ENCODE measurements at regions not wholly inside any gene's neighbourhood (a gene's known extent, or its start where the extent isn't known, plus 50 kb on each side); places are given as distances from the start of the nearest gene placed in this dataset.

GRCh38 chr16:55078699-55079410 is 148.2 kb downstream of the IRX5 start:
- 89 to 94% methylated on average over 8 of the region's 8 CpGs for WGBS, 2 donors
- intact Hi-C loops (cut with DNase I) = no loop called here
- H3K36me3 ChIP-seq = no peaks in the 10 kb centered on the region
- H3K27ac ChIP-seq = no peak overlapping the region
- no peak for TF ChIP-seq POLR2A (IDR thresholded peaks at IDR 0.05)
- no peak overlapping the region for H3K4me3 ChIP-seq (replicated peaks in 1 of 3)
- DNase-seq = no peak
- no peaks in the 10 kb centered on the region for H3K9me3 ChIP-seq
- no peaks in the 10 kb centered on the region for H3K4me1 ChIP-seq
- no peaks in the 10 kb centered on the region for H3K27me3 ChIP-seq

DNA sequence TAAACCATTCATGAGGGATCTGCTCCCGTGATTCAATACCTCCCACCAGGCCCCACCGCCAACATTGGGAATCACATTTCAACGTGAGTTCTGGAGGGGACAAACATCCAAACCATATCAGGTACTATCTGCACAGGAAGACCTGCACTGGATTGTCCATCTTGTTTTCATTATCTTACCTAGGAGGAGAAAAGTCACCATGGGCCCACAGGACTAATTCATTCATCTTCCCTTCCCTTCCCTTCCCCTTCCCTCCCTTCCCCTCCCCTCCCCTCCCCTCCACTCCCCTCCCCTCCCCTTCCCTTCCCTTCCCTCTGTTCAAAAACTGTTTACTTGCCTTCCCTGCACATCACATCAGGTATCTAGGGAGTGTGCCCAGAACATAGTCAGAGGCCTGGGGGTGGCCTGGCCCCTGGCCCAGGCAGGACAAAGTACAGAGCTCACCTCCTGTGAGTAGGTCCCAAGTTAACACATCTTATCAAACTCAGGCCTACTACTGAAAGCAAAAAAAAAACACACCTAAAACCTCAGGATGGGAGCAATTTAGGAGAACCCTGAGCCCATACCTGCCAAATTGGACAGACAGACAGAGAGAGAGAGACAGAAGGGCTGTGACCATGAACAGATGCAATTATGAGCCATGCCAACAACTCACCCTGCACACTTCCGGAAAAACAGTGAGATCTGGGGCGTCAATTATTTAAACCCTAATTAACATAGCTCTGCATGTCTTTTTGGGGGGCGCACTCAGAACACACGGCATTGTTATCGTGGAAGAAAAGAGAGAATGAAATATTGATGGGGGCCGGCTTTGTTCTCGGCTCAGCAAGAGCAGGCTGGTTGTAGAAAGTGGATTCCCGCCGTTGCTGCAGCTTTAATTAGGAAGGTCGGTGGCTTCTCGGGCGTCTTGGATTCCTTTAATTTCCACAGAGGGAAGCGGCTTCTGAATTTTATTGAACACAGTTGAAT is 151.2 kb downstream of the IRX5 start:
- H3K4me1 ChIP-seq = no peaks in the 10 kb centered on the region
- WGBS, 2 donors = 84 to 85% methylated on average over 16 of the region's 16 CpGs
- no peak for DNase-seq
- H3K36me3 ChIP-seq = no peaks in the 10 kb centered on the region
- no peaks in the 10 kb centered on the region for H3K9me3 ChIP-seq
- intact Hi-C loops (cut with DNase I) = no loop called here
- no peaks in the 10 kb centered on the region for H3K27me3 ChIP-seq
- TF ChIP-seq POLR2A (IDR thresholded peaks at IDR 0.05) (no peak), CTCF (IDR thresholded peaks at IDR 0.05) (no peak)
- H3K4me3 ChIP-seq (replicated peaks in 1 of 3) = no peak overlapping the region
- no peak overlapping the region for H3K27ac ChIP-seq

DNA sequence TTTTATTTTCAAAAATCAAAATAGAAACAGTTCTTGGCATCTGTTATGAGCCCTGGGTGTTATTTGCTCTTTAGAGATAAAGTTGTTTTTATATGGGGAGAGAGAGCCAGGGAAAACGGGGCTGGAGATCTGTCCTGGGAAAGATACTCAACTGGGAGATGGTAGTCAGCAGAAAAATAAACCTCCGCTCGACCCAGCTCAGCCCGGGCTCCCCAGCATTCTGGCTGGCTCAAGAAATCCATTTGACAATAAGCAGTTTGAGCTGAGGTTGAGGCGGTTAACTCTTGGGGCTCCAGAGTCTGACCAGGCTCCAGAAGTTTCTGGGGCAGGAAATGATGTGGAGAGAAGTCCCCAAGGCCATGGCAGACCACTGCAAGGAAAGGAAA is 151.9 kb downstream of the IRX5 start:
- WGBS, 2 donors = 44 to 53% methylated on average over 5 of the region's 5 CpGs
- Histone ChIP-seq H3K9me3 (no peaks in the 10 kb centered on the region), H3K36me3 (no peaks in the 10 kb centered on the region), H3K4me3 (replicated peaks in 1 of 3) (no peak overlapping the region), H3K4me1 (no peaks in the 10 kb centered on the region), H3K27ac (no peak overlapping the region), H3K27me3 (no peaks in the 10 kb centered on the region)
- no peak for DNase-seq
- intact Hi-C loops (cut with DNase I) = no loop called here
- TF ChIP-seq CTCF (IDR thresholded peaks at IDR 0.05) (no peak), POLR2A (IDR thresholded peaks at IDR 0.05) (no peak)

DNA sequence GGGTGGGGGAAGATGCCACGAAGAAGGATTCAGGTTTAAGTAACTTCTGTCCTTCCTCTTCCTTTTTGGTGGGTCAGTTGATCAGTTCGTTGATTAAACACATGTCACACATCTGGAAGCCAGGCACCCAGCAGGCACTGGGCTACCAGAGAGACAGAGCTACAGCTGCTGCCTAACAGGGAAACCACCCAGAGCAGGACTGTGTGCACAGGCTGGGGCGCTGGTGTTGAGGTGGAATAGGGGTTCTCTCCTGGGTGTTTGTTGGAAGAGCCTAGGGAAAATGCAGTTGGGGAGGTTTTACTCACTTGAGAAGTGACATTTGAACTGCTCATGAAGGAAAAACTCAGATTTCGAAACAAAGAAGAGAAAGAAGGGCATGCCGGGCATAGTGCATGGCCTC is 152.4 kb downstream of the IRX5 start:
- 87 to 91% methylated on average over 5 of the region's 5 CpGs for WGBS, 2 donors
- no peaks in the 10 kb centered on the region for H3K36me3 ChIP-seq
- H3K27ac ChIP-seq = no peak overlapping the region
- TF ChIP-seq CTCF (IDR thresholded peaks at IDR 0.05) = no peak
- TF ChIP-seq POLR2A (IDR thresholded peaks at IDR 0.05) = no peak
- H3K4me3 ChIP-seq (replicated peaks in 1 of 3) = no peak overlapping the region
- intact Hi-C loops (cut with DNase I) = no loop called here
- DNase-seq = no peak
- no peaks in the 10 kb centered on the region for H3K27me3 ChIP-seq
- no peaks in the 10 kb centered on the region for H3K9me3 ChIP-seq
- H3K4me1 ChIP-seq = no peaks in the 10 kb centered on the region

DNA sequence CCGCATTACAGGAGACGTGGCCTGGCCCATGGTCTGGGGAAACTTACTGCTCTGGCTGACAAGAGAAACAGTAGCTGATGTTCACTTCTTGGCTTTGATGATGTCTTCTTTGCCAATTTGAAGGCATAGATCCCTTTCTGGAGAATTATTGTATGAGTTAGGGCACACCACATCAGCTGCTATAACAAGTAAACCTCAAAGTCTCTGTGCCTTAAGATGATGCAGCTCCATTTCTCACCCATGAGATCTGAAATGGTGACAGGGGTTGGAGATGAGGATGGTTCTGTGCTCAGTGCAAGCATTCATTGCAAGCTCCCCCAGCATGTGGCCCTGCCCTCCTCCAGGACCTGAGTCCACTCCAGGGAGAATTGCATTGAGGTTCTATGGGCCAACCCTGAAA is 157.4 kb downstream of the IRX5 start:
- H3K4me1 ChIP-seq = no peaks in the 10 kb centered on the region
- WGBS, 2 donors = 100% methylated on average over 2 of the region's 2 CpGs
- no peak for TF ChIP-seq CTCF (IDR thresholded peaks at IDR 0.05)
- no peak for TF ChIP-seq POLR2A (IDR thresholded peaks at IDR 0.05)
- H3K27me3 ChIP-seq = no peaks in the 10 kb centered on the region
- no peaks in the 10 kb centered on the region for H3K36me3 ChIP-seq
- intact Hi-C loops (cut with DNase I) = no loop called here
- H3K9me3 ChIP-seq = no peaks in the 10 kb centered on the region
- no peak overlapping the region for H3K27ac ChIP-seq
- no peak for DNase-seq
- no peak overlapping the region for H3K4me3 ChIP-seq (replicated peaks in 1 of 3)
